H9 (cell line): ENCODE measurements at regions not wholly inside any gene's neighbourhood (a gene's known extent, or its start where the extent isn't known, plus 50 kb on each side); places are given as distances from the start of the nearest gene placed in this dataset.

Experiments
- DNase-seq: peaks from one replicate; pipeline ENCODE4 v3.0.0-alpha.2; 2017
- H2AFZ ChIP-seq: one replicate; pipeline ENCODE4 v1.6.1; 2013; ENCODE audit warnings: mild to moderate bottlenecking, low read length, control low read depth, moderate library complexity
- H2AK5ac ChIP-seq: 2 replicates; pipeline ENCODE4 v1.6.1; 2013; ENCODE audit warnings: low read length, control low read depth, mixed read lengths; ENCODE audit not compliant: insufficient read length
- H2BK120ac ChIP-seq: one replicate; pipeline ENCODE4 v1.6.1; 2013; ENCODE audit warnings: low read depth, mild to moderate bottlenecking, low read length, control low read depth, inconsistent platforms; ENCODE audit not compliant: poor library complexity, severe bottlenecking
- H2BK12ac ChIP-seq: 2 replicates; pipeline ENCODE4 v1.6.1; 2013; ENCODE audit warnings: low read length, control low read depth, mixed read lengths, low read depth; ENCODE audit not compliant: insufficient read length
- H2BK15ac ChIP-seq: 2 replicates; pipeline ENCODE4 v1.6.1; 2013; ENCODE audit warnings: low read depth, low read length, control low read depth
- H2BK20ac ChIP-seq: one replicate; pipeline ENCODE4 v1.6.1; 2013; ENCODE audit warnings: low read depth, mild to moderate bottlenecking, low read length, control low read depth, inconsistent platforms; ENCODE audit not compliant: poor library complexity, severe bottlenecking
- H2BK5ac ChIP-seq: 2 replicates; pipeline ENCODE4 v1.6.1; 2013; ENCODE audit warnings: low read length, control low read depth, mixed read lengths; ENCODE audit not compliant: insufficient read length
- H3K14ac ChIP-seq: 2 replicates; pipeline ENCODE4 v1.6.1; 2013; ENCODE audit warnings: low read length, control low read depth; ENCODE audit not compliant: insufficient read depth
- H3K18ac ChIP-seq: 2 replicates; pipeline ENCODE4 v1.6.1; 2013; ENCODE audit warnings: low read depth, mild to moderate bottlenecking, mixed read lengths, low read length, control low read depth; ENCODE audit not compliant: insufficient read length
- H3K23ac ChIP-seq: 2 replicates; pipeline ENCODE4 v1.6.1; 2013; ENCODE audit warnings: low read length, control low read depth, mixed read lengths, low read depth; ENCODE audit not compliant: insufficient read length
- H3K23me2 ChIP-seq: 2 replicates; pipeline ENCODE4 v1.6.1; 2013; ENCODE audit warnings: low read depth, mild to moderate bottlenecking, mixed read lengths, low read length, control low read depth; ENCODE audit not compliant: insufficient read length, poor library complexity, severe bottlenecking
- H3K27ac ChIP-seq: 2 replicates; pipeline ENCODE4 v1.5.1; 2013; ENCODE audit warnings: low read length, control low read depth, mixed read lengths, low read depth; ENCODE audit not compliant: insufficient read length
- H3K27me3 ChIP-seq: 2 replicates; pipeline ENCODE4 v1.6.1; 2013; ENCODE audit warnings: low read length, control low read depth, inconsistent platforms; ENCODE audit not compliant: insufficient read depth
- H3K4ac ChIP-seq: 2 replicates; pipeline ENCODE4 v1.6.1; 2013; ENCODE audit warnings: low read depth, mild to moderate bottlenecking, control low read depth, inconsistent platforms, low read length, moderate library complexity
- H3K4me1 ChIP-seq: 2 replicates; pipeline ENCODE4 v1.6.1; 2013; ENCODE audit warnings: low read length, control low read depth, inconsistent platforms; ENCODE audit not compliant: insufficient read depth
- H3K4me2 ChIP-seq: 2 replicates; pipeline ENCODE4 v1.6.1; 2013; ENCODE audit warnings: low read length, control low read depth, mixed read lengths; ENCODE audit not compliant: insufficient read length, insufficient read depth
- H3K56ac ChIP-seq: 2 replicates; pipeline ENCODE4 v1.6.1; 2013; ENCODE audit warnings: low read depth, mild to moderate bottlenecking, mixed read lengths, low read length, control low read depth; ENCODE audit not compliant: insufficient read length
- H3K79me1 ChIP-seq: 2 replicates; pipeline ENCODE4 v1.6.1; 2013; ENCODE audit warnings: low read depth, mild to moderate bottlenecking, moderate library complexity, low read length, control low read depth, inconsistent platforms; ENCODE audit not compliant: insufficient read depth, poor library complexity, severe bottlenecking
- H3K79me2 ChIP-seq: 2 replicates; pipeline ENCODE4 v1.6.1; 2013; ENCODE audit warnings: low read length, control low read depth, inconsistent platforms; ENCODE audit not compliant: insufficient read depth
- H3K9ac ChIP-seq: 2 replicates; pipeline ENCODE4 v1.6.1; 2013; ENCODE audit warnings: low read length, control low read depth, mixed read lengths; ENCODE audit not compliant: insufficient read length; ENCODE audit errors: extremely low read depth
- H3K9me3 ChIP-seq: one replicate; pipeline ENCODE4 v1.6.1; 2013; ENCODE audit warnings: low read depth, low read length, inconsistent platforms; ENCODE audit not compliant: control insufficient read depth
- H3T11ph ChIP-seq: one replicate; pipeline ENCODE4 v1.6.1; 2013; ENCODE audit warnings: mild to moderate bottlenecking, low read length, control low read depth, inconsistent platforms
- H4K20me1 ChIP-seq: one replicate; pipeline ENCODE4 v1.6.1; 2013; ENCODE audit not compliant: control insufficient read depth, insufficient read length, insufficient read depth
- H4K5ac ChIP-seq: 2 replicates; pipeline ENCODE4 v1.6.1; 2013; ENCODE audit warnings: low read depth, mild to moderate bottlenecking, mixed read lengths, low read length, control low read depth; ENCODE audit not compliant: insufficient read length
- H4K8ac ChIP-seq: replicated peaks from 2 replicates; pipeline ENCODE4 v1.6.1; 2013; ENCODE audit warnings: low read length, control low read depth, mixed read lengths, low read depth; ENCODE audit not compliant: insufficient read length
- H4K91ac ChIP-seq: 2 replicates; pipeline ENCODE4 v1.6.1; 2013; ENCODE audit warnings: low read depth, mild to moderate bottlenecking, moderate library complexity, mixed read lengths, low read length, control low read depth; ENCODE audit not compliant: insufficient read length
- H3K27ac Mint-ChIP-seq, 3 experiments: 2 replicates in 2 of 3; 3 replicates in 1 of 3; pipeline ENCODE4 v1.8.0; 2020 to 2021; ENCODE audit warnings: mixed read lengths in 3 of 3, mild to moderate bottlenecking in 1 of 3, moderate library complexity in 1 of 3
- H3K27me3 Mint-ChIP-seq: 2 replicates; pipeline ENCODE4 v1.8.0; 2021; ENCODE audit warnings: low read depth, mild to moderate bottlenecking, moderate library complexity, mixed read lengths
- H3K36me3 Mint-ChIP-seq, 3 experiments: 2 replicates in 2 of 3; 3 replicates in 1 of 3; pipeline ENCODE4 v1.8.0; 2020 to 2021; ENCODE audit warnings: low read depth in 3 of 3, mixed read lengths in 3 of 3; ENCODE audit not compliant: insufficient read depth in 1 of 3
- H3K4me1 Mint-ChIP-seq, 2 experiments: 2 replicates each; pipeline ENCODE4 v1.8.0; 2020; ENCODE audit warnings: mixed read lengths in 2 of 2
- H3K4me3 Mint-ChIP-seq, 2 experiments: 2 replicates in 1 of 2; 3 replicates in 1 of 2; pipeline ENCODE4 v1.8.0; 2020 to 2021; ENCODE audit warnings: mild to moderate bottlenecking in 2 of 2, mixed read lengths in 2 of 2, moderate library complexity in 1 of 2
- H3K9me3 Mint-ChIP-seq, 2 experiments: 2 replicates in 1 of 2; 3 replicates in 1 of 2; pipeline ENCODE4 v1.8.0; 2020; ENCODE audit warnings: mild to moderate bottlenecking in 2 of 2, mixed read lengths in 2 of 2, moderate library complexity in 1 of 2
- CTCF ChIP-seq: fragments of 200-600 bp; sonication (generic); conservative IDR thresholded peaks from 3 replicates; pipeline ENCODE4 v1.8.0; 2021; ENCODE audit warnings: antibody characterized with exemption, mild to moderate bottlenecking
- WGBS: extraction: QIAGEN DNeasy Blood & Tissue Kit; methylation state at CpG from one replicate; pipeline ENCODE4 v1.1.7; 2013; ENCODE audit warnings: missing lambda C conversion rate, low lambda C conversion rate, mixed read lengths; ENCODE audit not compliant: insufficient read length; ENCODE audit errors: extremely low coverage; 5-methylcytosine and 5-hydroxymethylcytosine counted together

- Histone ChIP-seq H3K4ac (no peak overlapping the region), H2BK20ac (no peak overlapping the region), H2BK120ac (no peak overlapping the region), H4K5ac (no peak overlapping the region), H3K4me1 (no peaks in the 10 kb centered on the region), H3K4me2 (peak overlapping the region; percentile 41), H4K20me1 (peaks cover 4% of the 10 kb centered on the region), H2AK5ac (no peak overlapping the region), H3T11ph (no peak overlapping the region), H2BK12ac (no peak overlapping the region), H3K14ac (peak overlapping the region; percentile 17), H3K27ac (no peak overlapping the region), H3K23me2 (no peaks in the 10 kb centered on the region), H3K56ac (no peak overlapping the region), H3K27me3 (peaks cover 6% of the 10 kb centered on the region; the same call in 1 of the 2 replicates), H3K79me2 (no peaks in the 10 kb centered on the region), H3K9ac (no peak overlapping the region), H3K23ac (no peak overlapping the region), H3K18ac (no peak overlapping the region), H2AFZ (no peak overlapping the region), H2BK15ac (no peak overlapping the region), H3K79me1 (no peaks in the 10 kb centered on the region), H2BK5ac (no peak overlapping the region), H4K91ac (no peak overlapping the region), H3K9me3 (no peaks in the 10 kb centered on the region), H4K8ac (no peak overlapping the region)
- peak; percentile 98 for TF ChIP-seq CTCF
- DNase-seq: peak; percentile 93
- Mint-ChIP-seq H3K27ac (no peak overlapping the region), H3K4me1 (peaks cover 9 to 17% of the 10 kb centered on the region in 2 experiments), H3K36me3 (no peaks in the 10 kb centered on the region; a peak in 1 of 7 replicates), H3K9me3 (no peaks in the 10 kb centered on the region), H3K27me3 (peaks cover 39% of the 10 kb centered on the region), H3K4me3 (peak overlapping the region; percentile 31 to 52; a peak in 3 of 5 replicates)
- WGBS: no CpG with 5 or more reads among the region's 58 CpGs
Measured at GRCh38 chr10:44310762-44311562, 73.9 kb downstream of the CXCL12 start.
